ENCODE measurements at regions not wholly inside any gene's neighbourhood (a gene's known extent, or its start where the extent isn't known, plus 50 kb on each side); places are given as distances from the start of the nearest gene placed in this dataset.

DNA sequence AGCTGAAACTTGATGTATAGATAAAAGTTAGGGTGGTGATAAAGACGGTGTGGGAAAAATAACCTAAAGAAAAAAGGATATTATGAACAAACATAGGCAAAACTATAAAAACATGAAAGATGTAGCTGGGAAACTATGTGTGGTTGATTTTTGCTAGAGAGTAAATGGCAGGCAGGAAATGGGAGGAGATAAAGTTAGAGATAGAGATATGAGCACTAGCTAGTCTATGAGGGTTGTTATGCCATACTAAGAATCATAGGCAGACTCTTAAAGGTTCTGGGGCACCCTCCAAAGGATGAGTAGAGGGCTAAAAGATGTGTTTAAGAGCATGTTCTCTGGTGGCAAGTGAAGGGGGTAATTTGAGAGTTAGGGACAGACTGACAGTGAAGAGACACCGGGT, 1109.2 kb downstream of the GATA3 start:
- TF ChIP-seq GATA2 (IDR thresholded peaks at IDR 0.05; ENCODE audit: low read depth, low read length) (no peak), GATA3 (IDR thresholded peaks at IDR 0.05; ENCODE audit: low read depth, low read length) (no peak)

All from SH-SY5Y (cell line).